ENCODE measurements at regions not wholly inside any gene's neighbourhood (a gene's known extent, or its start where the extent isn't known, plus 50 kb on each side); places are given as distances from the start of the nearest gene placed in this dataset.

DNA sequence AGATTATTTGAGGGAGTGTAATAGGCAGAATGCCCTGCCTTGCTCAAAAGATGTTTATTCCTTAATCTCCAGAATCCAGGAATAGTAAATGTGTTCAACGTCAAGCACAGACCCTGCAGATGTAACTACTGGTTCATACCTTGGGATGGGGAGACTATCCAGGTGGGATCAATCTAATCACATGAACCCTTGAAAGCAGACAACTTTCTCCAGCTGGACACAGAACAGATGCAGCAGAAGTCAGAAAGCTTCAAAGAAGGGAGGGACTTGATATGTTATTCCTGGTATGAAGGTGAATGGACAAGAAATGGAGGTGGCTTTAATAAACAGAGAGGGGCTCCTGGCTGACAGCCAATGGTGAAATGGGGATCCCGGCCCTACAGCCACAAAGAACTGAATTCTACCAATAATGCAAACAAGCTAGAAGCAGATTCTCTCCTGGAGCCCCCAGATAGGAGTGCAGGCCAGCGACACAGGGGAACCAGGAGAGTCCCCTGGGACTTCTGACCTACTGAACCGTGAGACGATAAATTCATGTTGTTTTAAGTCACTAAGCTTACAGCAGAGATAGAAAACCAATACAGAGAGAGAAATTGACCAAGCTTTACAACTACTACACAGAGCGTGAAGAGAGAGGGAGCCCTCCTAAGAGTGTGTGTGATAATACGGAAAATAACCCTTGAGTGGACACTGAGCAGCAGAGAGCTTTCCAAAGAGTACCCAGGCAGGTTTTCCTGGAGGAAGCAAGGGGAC lies 133.5 kb upstream of the TMEM132C start:
- TF ChIP-seq, protein P1, sequence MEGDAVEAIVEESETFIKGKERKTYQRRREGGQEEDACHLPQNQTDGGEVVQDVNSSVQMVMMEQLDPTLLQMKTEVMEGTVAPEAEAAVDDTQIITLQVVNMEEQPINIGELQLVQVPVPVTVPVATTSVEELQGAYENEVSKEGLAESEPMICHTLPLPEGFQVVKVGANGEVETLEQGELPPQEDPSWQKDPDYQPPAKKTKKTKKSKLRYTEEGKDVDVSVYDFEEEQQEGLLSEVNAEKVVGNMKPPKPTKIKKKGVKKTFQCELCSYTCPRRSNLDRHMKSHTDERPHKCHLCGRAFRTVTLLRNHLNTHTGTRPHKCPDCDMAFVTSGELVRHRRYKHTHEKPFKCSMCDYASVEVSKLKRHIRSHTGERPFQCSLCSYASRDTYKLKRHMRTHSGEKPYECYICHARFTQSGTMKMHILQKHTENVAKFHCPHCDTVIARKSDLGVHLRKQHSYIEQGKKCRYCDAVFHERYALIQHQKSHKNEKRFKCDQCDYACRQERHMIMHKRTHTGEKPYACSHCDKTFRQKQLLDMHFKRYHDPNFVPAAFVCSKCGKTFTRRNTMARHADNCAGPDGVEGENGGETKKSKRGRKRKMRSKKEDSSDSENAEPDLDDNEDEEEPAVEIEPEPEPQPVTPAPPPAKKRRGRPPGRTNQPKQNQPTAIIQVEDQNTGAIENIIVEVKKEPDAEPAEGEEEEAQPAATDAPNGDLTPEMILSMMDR (conservative IDR thresholded peaks at IDR 0.05; ENCODE audit: low read depth, low read length), result no peak
- TF ChIP-seq EZH2 (IDR thresholded peaks at IDR 0.05; ENCODE audit: low read length, unreplicated experiment), result no peak

Data from PC-3 (cell line).